ENCODE measurements at regions not wholly inside any gene's neighbourhood (a gene's known extent, or its start where the extent isn't known, plus 50 kb on each side); places are given as distances from the start of the nearest gene placed in this dataset.

DNA sequence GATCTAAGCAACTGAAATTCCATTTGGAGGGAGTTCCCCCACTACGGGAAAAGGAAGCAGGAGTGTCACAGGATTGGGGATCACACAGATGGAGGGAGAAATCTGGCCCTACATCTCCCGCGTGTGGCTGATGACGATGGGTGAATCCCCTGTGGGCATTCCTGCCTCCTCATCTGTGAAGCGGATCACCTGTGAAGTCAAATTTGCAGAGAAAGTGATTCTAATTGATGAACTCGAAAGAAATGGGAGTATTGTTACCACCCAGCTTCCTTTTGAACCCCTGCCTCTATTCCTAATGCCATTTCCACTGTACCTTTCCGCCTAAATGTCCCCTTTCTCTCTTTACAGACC, 92.0 kb downstream of the CMPK2 start:
- Mint-ChIP-seq H3K27me3 (ENCODE audit: low read depth) (peaks cover 10% of the 10 kb centered on the region), H3K4me1 (peaks cover 16 to 22% of the 10 kb centered on the region in 2 experiments), H3K27ac (no peak overlapping the region), H3K4me3 (no peak overlapping the region), H3K9me3 (peaks cover 4 to 15% of the 10 kb centered on the region in 2 experiments), H3K36me3 (ENCODE audit: insufficient read depth in 1 of 3, low read depth in 3 of 3) (peaks cover 2 to 9% (median 2%) of the 10 kb centered on the region in 3 experiments; a peak in 4 of 7 replicates)
- Histone ChIP-seq H2BK15ac (ENCODE audit: low read depth, low read length) (no peak overlapping the region), H3K27ac (ENCODE audit: insufficient read length, low read depth, low read length) (no peak overlapping the region), H2BK5ac (ENCODE audit: insufficient read length, low read length) (no peak overlapping the region), H3K56ac (ENCODE audit: insufficient read length, low read depth, low read length) (no peak overlapping the region), H4K20me1 (ENCODE audit: control insufficient read depth, insufficient read depth, insufficient read length) (no peaks in the 10 kb centered on the region), H4K5ac (ENCODE audit: insufficient read length, low read depth, low read length) (no peak overlapping the region), H3T11ph (ENCODE audit: low read length) (no peak overlapping the region), H3K9ac (ENCODE audit: extremely low read depth, insufficient read length, low read length) (no peak overlapping the region), H2BK120ac (ENCODE audit: low read depth, low read length, poor library complexity, severe bottlenecking) (no peak overlapping the region), H4K91ac (ENCODE audit: insufficient read length, low read depth, low read length) (no peak overlapping the region), H2AFZ (ENCODE audit: low read length) (no peak overlapping the region), H2BK12ac (ENCODE audit: insufficient read length, low read depth, low read length) (no peak overlapping the region), H3K4me1 (ENCODE audit: insufficient read depth, low read length) (no peaks in the 10 kb centered on the region), H3K79me2 (ENCODE audit: insufficient read depth, low read length) (no peaks in the 10 kb centered on the region), H3K4me2 (ENCODE audit: insufficient read depth, insufficient read length, low read length) (no peak overlapping the region), H3K9me3 (ENCODE audit: control insufficient read depth, low read depth, low read length) (no peaks in the 10 kb centered on the region), H2AK5ac (ENCODE audit: insufficient read length, low read length) (no peak overlapping the region), H4K8ac (replicated peaks; ENCODE audit: insufficient read length, low read depth, low read length) (no peak overlapping the region), H3K23me2 (ENCODE audit: insufficient read length, low read depth, low read length, poor library complexity, severe bottlenecking) (no peaks in the 10 kb centered on the region), H3K18ac (ENCODE audit: insufficient read length, low read depth, low read length) (no peak overlapping the region), H3K23ac (ENCODE audit: insufficient read length, low read depth, low read length) (no peak overlapping the region), H3K14ac (ENCODE audit: insufficient read depth, low read length) (no peak overlapping the region), H3K4ac (ENCODE audit: low read depth, low read length) (no peak overlapping the region), H3K79me1 (ENCODE audit: insufficient read depth, low read depth, low read length, poor library complexity, severe bottlenecking) (no peaks in the 10 kb centered on the region), H2BK20ac (ENCODE audit: low read depth, low read length, poor library complexity, severe bottlenecking) (no peak overlapping the region), H3K27me3 (ENCODE audit: insufficient read depth, low read length) (no peaks in the 10 kb centered on the region)
- DNase-seq = no peak
- no CpG with 5 or more reads among the region's 7 CpGs for WGBS (ENCODE audit: extremely low coverage, insufficient read length, low lambda C conversion rate)
- TF ChIP-seq, protein P1, sequence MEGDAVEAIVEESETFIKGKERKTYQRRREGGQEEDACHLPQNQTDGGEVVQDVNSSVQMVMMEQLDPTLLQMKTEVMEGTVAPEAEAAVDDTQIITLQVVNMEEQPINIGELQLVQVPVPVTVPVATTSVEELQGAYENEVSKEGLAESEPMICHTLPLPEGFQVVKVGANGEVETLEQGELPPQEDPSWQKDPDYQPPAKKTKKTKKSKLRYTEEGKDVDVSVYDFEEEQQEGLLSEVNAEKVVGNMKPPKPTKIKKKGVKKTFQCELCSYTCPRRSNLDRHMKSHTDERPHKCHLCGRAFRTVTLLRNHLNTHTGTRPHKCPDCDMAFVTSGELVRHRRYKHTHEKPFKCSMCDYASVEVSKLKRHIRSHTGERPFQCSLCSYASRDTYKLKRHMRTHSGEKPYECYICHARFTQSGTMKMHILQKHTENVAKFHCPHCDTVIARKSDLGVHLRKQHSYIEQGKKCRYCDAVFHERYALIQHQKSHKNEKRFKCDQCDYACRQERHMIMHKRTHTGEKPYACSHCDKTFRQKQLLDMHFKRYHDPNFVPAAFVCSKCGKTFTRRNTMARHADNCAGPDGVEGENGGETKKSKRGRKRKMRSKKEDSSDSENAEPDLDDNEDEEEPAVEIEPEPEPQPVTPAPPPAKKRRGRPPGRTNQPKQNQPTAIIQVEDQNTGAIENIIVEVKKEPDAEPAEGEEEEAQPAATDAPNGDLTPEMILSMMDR (conservative IDR thresholded peaks at IDR 0.05) = no peak

All from H9 (cell line).